ENCODE measurements at regions not wholly inside any gene's neighbourhood (a gene's known extent, or its start where the extent isn't known, plus 50 kb on each side); places are given as distances from the start of the nearest gene placed in this dataset.
"Not testable (repeated sequence)": the region's sequence is repeated elsewhere in the genome, so short reads cannot be mapped to it uniquely, and the experiment has no call there.

GRCh38 chr5:96495412-96495811 lies 62.4 kb upstream of the PCSK1 start:
- TF ChIP-seq RAD21 (IDR thresholded peaks at IDR 0.05 in 1 of 2, conservative IDR thresholded peaks at IDR 0.05 in 1 of 2; ENCODE audit: low read depth in 2 of 2, low read length in 2 of 2); EZH2 (IDR thresholded peaks at IDR 0.05; ENCODE audit: low read depth, low read length, severe bottlenecking); CHD2 (IDR thresholded peaks at IDR 0.05; ENCODE audit: low read length); PHF8 (conservative IDR thresholded peaks at IDR 0.05; ENCODE audit: low read depth, low read length); SP2 (IDR thresholded peaks at IDR 0.05; ENCODE audit: low read length); CBX5 (IDR thresholded peaks at IDR 0.05; ENCODE audit: low read depth, low read length): not testable (repeated sequence)
- TF ChIP-seq, protein P1, sequence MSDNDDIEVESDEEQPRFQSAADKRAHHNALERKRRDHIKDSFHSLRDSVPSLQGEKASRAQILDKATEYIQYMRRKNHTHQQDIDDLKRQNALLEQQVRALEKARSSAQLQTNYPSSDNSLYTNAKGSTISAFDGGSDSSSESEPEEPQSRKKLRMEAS (IDR thresholded peaks at IDR 0.05), result not testable (repeated sequence)
- TF ChIP-seq, protein P2, sequence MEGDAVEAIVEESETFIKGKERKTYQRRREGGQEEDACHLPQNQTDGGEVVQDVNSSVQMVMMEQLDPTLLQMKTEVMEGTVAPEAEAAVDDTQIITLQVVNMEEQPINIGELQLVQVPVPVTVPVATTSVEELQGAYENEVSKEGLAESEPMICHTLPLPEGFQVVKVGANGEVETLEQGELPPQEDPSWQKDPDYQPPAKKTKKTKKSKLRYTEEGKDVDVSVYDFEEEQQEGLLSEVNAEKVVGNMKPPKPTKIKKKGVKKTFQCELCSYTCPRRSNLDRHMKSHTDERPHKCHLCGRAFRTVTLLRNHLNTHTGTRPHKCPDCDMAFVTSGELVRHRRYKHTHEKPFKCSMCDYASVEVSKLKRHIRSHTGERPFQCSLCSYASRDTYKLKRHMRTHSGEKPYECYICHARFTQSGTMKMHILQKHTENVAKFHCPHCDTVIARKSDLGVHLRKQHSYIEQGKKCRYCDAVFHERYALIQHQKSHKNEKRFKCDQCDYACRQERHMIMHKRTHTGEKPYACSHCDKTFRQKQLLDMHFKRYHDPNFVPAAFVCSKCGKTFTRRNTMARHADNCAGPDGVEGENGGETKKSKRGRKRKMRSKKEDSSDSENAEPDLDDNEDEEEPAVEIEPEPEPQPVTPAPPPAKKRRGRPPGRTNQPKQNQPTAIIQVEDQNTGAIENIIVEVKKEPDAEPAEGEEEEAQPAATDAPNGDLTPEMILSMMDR (IDR thresholded peaks at IDR 0.05; ENCODE audit: control extremely low read depth in 1 of 3, insufficient read depth in 1 of 3, low read depth in 1 of 3, low read length in 3 of 3), result not testable (repeated sequence)

All from H1 (cell line).